Fibroblast of lung (primary cell): ENCODE measurements at regions not wholly inside any gene's neighbourhood (a gene's known extent, or its start where the extent isn't known, plus 50 kb on each side); places are given as distances from the start of the nearest gene placed in this dataset.
A peak's percentile ranks its signal among the peaks of the same experiment; 100 is the strongest.
"Not testable (repeated sequence)": the region's sequence is repeated elsewhere in the genome, so short reads cannot be mapped to it uniquely, and the experiment has no call there.

Source experiments
- DNase-seq, 2 donors: peaks; one replicate each; pipeline versions ENCODE4 v3.0.0 to v3.0.0-alpha.2; 2010; ENCODE audit warnings: low read depth in 2 of 2
- H2AFZ ChIP-seq: 2 replicates; pipeline ENCODE4 v1.5.1; 2012; ENCODE audit warnings: low read length, control low read depth, inconsistent platforms
- H3K27ac ChIP-seq: 2 replicates; pipeline ENCODE4 v1.5.1; 2011; ENCODE audit warnings: low read length, control low read depth; ENCODE audit not compliant: insufficient read depth
- H3K27me3 ChIP-seq: 2 replicates; pipeline ENCODE4 v1.5.1; 2011; ENCODE audit warnings: mild to moderate bottlenecking, low read length; ENCODE audit not compliant: control insufficient read depth, insufficient read depth
- H3K36me3 ChIP-seq: 2 replicates; pipeline ENCODE4 v1.5.1; 2011; ENCODE audit warnings: low read length; ENCODE audit not compliant: control insufficient read depth, insufficient read depth
- H3K4me1 ChIP-seq: 2 replicates; pipeline ENCODE4 v1.5.1; 2011; ENCODE audit warnings: low read length; ENCODE audit not compliant: control insufficient read depth, insufficient read depth; ENCODE audit errors: extremely low read depth
- H3K4me2 ChIP-seq: 2 replicates; pipeline ENCODE4 v1.5.1; 2011; ENCODE audit warnings: low read length, control low read depth; ENCODE audit not compliant: insufficient read depth; ENCODE audit errors: extremely low read depth
- H3K4me3 ChIP-seq, 4 experiments: fragments of 200-600 bp in 1 of 4; sonication (generic) in 1 of 4; replicated peaks in 1 of 4; 2 replicates each; pipeline ENCODE4 v1.5.1; 2011 to 2016; ENCODE audit warnings: low read length in 4 of 4, low read depth in 3 of 4, mild to moderate bottlenecking in 3 of 4, control low read depth in 2 of 4, inconsistent platforms in 1 of 4, mixed read lengths in 1 of 4; ENCODE audit not compliant: insufficient read depth in 1 of 4; ENCODE audit errors: control extremely low read depth in 1 of 4
- H3K79me2 ChIP-seq: 2 replicates; pipeline ENCODE4 v1.5.1; 2012; ENCODE audit warnings: mild to moderate bottlenecking, low read length, inconsistent platforms; ENCODE audit not compliant: control insufficient read depth, insufficient read depth
- H3K9ac ChIP-seq: 2 replicates; pipeline ENCODE4 v1.5.1; 2011; ENCODE audit warnings: mild to moderate bottlenecking, low read length, control low read depth; ENCODE audit not compliant: insufficient read depth
- H3K9me3 ChIP-seq: 2 replicates; pipeline ENCODE4 v1.5.1; 2012; ENCODE audit warnings: low read depth, low read length; ENCODE audit not compliant: control insufficient read depth, insufficient read depth
- H4K20me1 ChIP-seq: 2 replicates; pipeline ENCODE4 v1.5.1; 2011; ENCODE audit warnings: low read length; ENCODE audit not compliant: control insufficient read depth, insufficient read depth; ENCODE audit errors: extremely low read depth
- EZH2 ChIP-seq: IDR thresholded peaks from 2 replicates; pipeline ENCODE4 v1.5.1; 2012; ENCODE audit warnings: low read length, control low read depth, mild to moderate bottlenecking; ENCODE audit errors: missing control alignments
- TF ChIP-seq, protein P1 (sequence below), 2 donors: IDR thresholded peaks in 1 of 2; conservative IDR thresholded peaks in 1 of 2; 1 replicate in 1 of 2; 2 replicates in 1 of 2; pipeline ENCODE4 v1.5.1; 2011 to 2012; ENCODE audit warnings: low read length in 2 of 2, control low read depth in 1 of 2, inconsistent platforms in 1 of 2, low read depth in 1 of 2, mild to moderate bottlenecking in 1 of 2

DNA sequence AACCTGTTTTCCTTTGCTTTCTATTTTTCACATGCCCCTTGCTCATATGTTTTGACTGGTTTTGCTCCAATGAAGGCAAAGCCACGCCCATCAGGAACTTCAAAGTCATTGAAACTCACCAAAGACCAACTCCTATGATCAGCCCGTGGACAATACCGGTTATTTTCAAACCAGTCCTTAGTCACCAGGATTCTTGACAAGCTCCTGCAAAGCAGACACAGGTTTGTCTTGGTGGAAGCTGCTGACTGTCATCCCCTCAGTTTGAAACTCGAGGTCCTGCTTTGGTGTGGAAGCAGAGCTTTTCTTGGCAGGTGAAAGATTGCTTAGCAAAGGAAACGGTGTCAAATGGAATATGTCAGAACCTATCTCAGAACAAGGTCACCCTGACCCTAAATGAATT lies 384.7 kb upstream of the CXADR start:
- Histone ChIP-seq H2AFZ (no peak overlapping the region), H3K27ac (no peak overlapping the region), H3K27me3 (no peaks in the 10 kb centered on the region), H4K20me1 (no peaks in the 10 kb centered on the region), H3K4me3 (no peak overlapping the region), H3K4me1 (no peaks in the 10 kb centered on the region), H3K9ac (no peak overlapping the region), H3K4me2 (no peak overlapping the region), H3K36me3 (no peaks in the 10 kb centered on the region), H3K9me3 (no peaks in the 10 kb centered on the region), H3K79me2 (no peaks in the 10 kb centered on the region)
- TF ChIP-seq EZH2, result no peak
- TF ChIP-seq, protein P1, sequence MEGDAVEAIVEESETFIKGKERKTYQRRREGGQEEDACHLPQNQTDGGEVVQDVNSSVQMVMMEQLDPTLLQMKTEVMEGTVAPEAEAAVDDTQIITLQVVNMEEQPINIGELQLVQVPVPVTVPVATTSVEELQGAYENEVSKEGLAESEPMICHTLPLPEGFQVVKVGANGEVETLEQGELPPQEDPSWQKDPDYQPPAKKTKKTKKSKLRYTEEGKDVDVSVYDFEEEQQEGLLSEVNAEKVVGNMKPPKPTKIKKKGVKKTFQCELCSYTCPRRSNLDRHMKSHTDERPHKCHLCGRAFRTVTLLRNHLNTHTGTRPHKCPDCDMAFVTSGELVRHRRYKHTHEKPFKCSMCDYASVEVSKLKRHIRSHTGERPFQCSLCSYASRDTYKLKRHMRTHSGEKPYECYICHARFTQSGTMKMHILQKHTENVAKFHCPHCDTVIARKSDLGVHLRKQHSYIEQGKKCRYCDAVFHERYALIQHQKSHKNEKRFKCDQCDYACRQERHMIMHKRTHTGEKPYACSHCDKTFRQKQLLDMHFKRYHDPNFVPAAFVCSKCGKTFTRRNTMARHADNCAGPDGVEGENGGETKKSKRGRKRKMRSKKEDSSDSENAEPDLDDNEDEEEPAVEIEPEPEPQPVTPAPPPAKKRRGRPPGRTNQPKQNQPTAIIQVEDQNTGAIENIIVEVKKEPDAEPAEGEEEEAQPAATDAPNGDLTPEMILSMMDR (conservative IDR thresholded peaks at IDR 0.05 in 1 of 2, IDR thresholded peaks at IDR 0.05 in 1 of 2; ENCODE audit: low read depth in 1 of 2, low read length in 2 of 2), result no peak
- no peak for DNase-seq

DNA sequence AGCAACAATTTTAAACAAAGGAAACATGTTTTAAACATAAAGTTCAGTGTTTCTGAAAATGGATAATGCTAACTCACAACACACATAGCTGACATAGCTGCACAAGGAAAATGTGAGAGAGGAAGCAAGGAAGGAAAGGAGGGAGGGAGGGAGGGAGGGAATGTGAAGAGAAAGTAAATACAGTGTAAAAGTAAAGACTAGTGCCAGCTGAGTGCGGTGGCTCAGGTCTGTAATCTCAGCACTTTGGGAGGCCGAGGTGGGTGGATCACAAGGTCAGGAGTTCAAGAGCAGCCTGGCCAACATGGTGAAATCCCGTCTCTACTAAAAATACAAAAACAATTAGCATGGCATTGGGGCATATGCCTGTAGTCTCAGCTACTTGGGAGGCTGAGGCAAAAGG lies 373.7 kb upstream of the CXADR start:
- H3K9me3 ChIP-seq, DNase-seq, H3K36me3 ChIP-seq, H3K27ac ChIP-seq, H4K20me1 ChIP-seq, H3K79me2 ChIP-seq, H3K4me2 ChIP-seq, H2AFZ ChIP-seq, H3K9ac ChIP-seq, H3K4me1 ChIP-seq, H3K27me3 ChIP-seq: not testable (repeated sequence)
- peak overlapping the region in 2 of 4 experiments; percentile 46 to 53 for H3K4me3 ChIP-seq

DNA sequence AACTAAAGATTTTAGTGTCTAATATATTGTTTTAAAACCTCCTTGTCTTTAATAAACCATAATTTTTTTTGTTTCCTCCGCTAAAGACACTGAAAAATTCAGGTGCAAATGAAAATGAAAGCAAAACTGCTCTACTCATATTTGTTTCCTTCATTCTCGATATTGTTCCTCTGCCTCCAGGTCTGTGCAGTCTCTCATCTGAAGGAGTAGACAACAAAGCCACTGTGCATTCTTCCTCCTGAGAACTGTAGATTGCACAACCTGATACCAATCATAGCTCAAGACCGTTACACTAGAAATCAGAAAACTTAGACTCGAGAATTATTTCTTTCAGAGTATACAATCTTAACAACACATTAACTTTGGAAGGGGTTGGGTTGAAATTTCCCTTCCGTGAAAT lies 373.1 kb upstream of the CXADR start:
- Histone ChIP-seq H3K9me3 (no peaks in the 10 kb centered on the region), H2AFZ (no peak overlapping the region), H3K4me3 (peak overlapping the region; percentile 22 to 53 (median 44)), H3K4me2 (peak overlapping the region; percentile 59), H3K4me1 (no peaks in the 10 kb centered on the region), H3K79me2 (no peaks in the 10 kb centered on the region), H4K20me1 (no peaks in the 10 kb centered on the region), H3K36me3 (no peaks in the 10 kb centered on the region), H3K9ac (no peak overlapping the region), H3K27ac (no peak overlapping the region), H3K27me3 (no peaks in the 10 kb centered on the region)
- DNase-seq, result peak in 1 of 2 donors; percentile 8
- TF ChIP-seq, protein P1 (conservative IDR thresholded peaks at IDR 0.05 in 1 of 2, IDR thresholded peaks at IDR 0.05 in 1 of 2; ENCODE audit: low read depth in 1 of 2, low read length in 2 of 2), result no peak

DNA sequence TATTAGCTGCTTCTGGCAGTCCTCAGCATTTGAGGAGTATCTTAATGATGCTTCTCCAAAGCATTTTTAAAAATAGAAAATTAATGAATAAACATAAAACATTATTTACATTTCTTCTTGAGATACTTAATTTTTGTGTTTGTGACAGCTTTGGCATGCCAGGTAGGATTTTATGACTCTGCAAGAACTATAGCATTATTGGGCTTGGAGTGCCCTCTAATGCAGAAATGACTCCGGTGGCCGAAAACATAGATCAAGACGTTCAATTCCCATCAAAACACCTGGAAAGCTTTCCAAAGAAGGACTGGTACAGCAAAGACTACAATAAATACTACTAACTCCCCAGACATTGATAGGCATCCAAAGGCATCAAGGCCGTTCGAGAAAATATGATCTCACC lies 366.4 kb upstream of the CXADR start:
- Histone ChIP-seq H3K4me3 (no peak overlapping the region), H3K4me1 (no peaks in the 10 kb centered on the region), H3K79me2 (no peaks in the 10 kb centered on the region), H3K9me3 (no peaks in the 10 kb centered on the region), H2AFZ (no peak overlapping the region), H3K27me3 (no peaks in the 10 kb centered on the region), H4K20me1 (no peaks in the 10 kb centered on the region), H3K36me3 (no peaks in the 10 kb centered on the region), H3K27ac (no peak overlapping the region), H3K4me2 (no peak overlapping the region), H3K9ac (no peak overlapping the region)
- no peak for DNase-seq
- TF ChIP-seq EZH2, result no peak
- TF ChIP-seq, protein P1 (conservative IDR thresholded peaks at IDR 0.05 in 1 of 2, IDR thresholded peaks at IDR 0.05 in 1 of 2; ENCODE audit: low read depth in 1 of 2, low read length in 2 of 2), result no peak
